Breast epithelium (tissue), 3 donors: ENCODE measurements at regions not wholly inside any gene's neighbourhood (a gene's known extent, or its start where the extent isn't known, plus 50 kb on each side); places are given as distances from the start of the nearest gene placed in this dataset.

Experiments
- CTCF ChIP-seq, 3 donors: fragments of 450-650 bp; IDR thresholded peaks; one replicate each; pipeline ENCODE4 v1.5.1; 2016 to 2017; ENCODE audit warnings: antibody characterized with exemption in 3 of 3, mild to moderate bottlenecking in 3 of 3, moderate library complexity in 3 of 3
- POLR2A ChIP-seq: fragments of 450-650 bp; IDR thresholded peaks from one replicate; pipeline ENCODE4 v1.6.1; 2016; ENCODE audit warnings: antibody characterized with exemption, mild to moderate bottlenecking, moderate library complexity
- POLR2AphosphoS5 ChIP-seq, 3 donors: sonication (generic); formaldehyde crosslinking; IDR thresholded peaks; one replicate each; pipeline ENCODE4 v1.6.1; 2017; ENCODE audit warnings: antibody characterized with exemption in 3 of 3

GRCh38 chr4:174170091-174170490 lies 113.4 kb downstream of the FBXO8 start:
- no peak for TF ChIP-seq POLR2A
- TF ChIP-seq CTCF (IDR thresholded peaks at IDR 0.05), result no peak
- TF ChIP-seq POLR2AphosphoS5 (IDR thresholded peaks at IDR 0.05), result no peak
